ENCODE measurements at regions not wholly inside any gene's neighbourhood (a gene's known extent, or its start where the extent isn't known, plus 50 kb on each side); places are given as distances from the start of the nearest gene placed in this dataset.

GRCh38 chr16:85335584-85336491, 223.6 kb upstream of the CIBAR2 start:
- no peak for TF ChIP-seq CTCF (IDR thresholded peaks at IDR 0.05; ENCODE audit: borderline replicate concordance, extremely low read depth, low read length, poor library complexity, severe bottlenecking)
- TF ChIP-seq EZH2 (IDR thresholded peaks at IDR 0.05; ENCODE audit: borderline replicate concordance, low read depth, low read length, severe bottlenecking) = no peak
